DND-41 (cell line): ENCODE measurements at regions not wholly inside any gene's neighbourhood (a gene's known extent, or its start where the extent isn't known, plus 50 kb on each side); places are given as distances from the start of the nearest gene placed in this dataset.

Experiments
- EZH2 ChIP-seq: IDR thresholded peaks from 3 replicates; pipeline ENCODE4 v1.6.1; 2012; ENCODE audit warnings: borderline replicate concordance, low read depth, mild to moderate bottlenecking, moderate library complexity, low read length, inconsistent platforms; ENCODE audit not compliant: severe bottlenecking
- TF ChIP-seq, protein P1 (sequence below): IDR thresholded peaks from 2 replicates; pipeline ENCODE4 v1.5.1; 2012; ENCODE audit warnings: borderline replicate concordance, low read length, moderate library complexity, mild to moderate bottlenecking; ENCODE audit not compliant: poor library complexity, severe bottlenecking; ENCODE audit errors: extremely low read depth

DNA sequence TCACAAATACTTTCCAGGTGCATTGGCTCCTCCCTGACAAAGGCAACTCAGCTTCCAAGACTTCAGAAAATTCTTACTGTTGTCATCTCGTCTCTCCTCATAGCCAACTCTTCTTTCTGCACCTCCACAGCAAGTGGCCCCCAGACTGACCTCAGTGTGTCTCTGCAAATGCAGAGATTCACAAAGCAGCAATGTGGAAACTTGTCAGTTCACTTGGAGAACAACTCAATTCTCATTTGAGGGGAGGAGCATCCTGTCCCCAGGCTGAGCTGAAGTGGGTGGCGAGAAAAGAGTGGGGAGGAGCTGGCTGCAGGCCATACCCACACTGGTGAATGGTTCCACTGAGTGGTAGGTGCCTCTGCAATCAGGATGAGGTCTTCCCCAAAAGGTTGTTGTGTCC, 248.7 kb upstream of the IL12A start:
- TF ChIP-seq, protein P1, sequence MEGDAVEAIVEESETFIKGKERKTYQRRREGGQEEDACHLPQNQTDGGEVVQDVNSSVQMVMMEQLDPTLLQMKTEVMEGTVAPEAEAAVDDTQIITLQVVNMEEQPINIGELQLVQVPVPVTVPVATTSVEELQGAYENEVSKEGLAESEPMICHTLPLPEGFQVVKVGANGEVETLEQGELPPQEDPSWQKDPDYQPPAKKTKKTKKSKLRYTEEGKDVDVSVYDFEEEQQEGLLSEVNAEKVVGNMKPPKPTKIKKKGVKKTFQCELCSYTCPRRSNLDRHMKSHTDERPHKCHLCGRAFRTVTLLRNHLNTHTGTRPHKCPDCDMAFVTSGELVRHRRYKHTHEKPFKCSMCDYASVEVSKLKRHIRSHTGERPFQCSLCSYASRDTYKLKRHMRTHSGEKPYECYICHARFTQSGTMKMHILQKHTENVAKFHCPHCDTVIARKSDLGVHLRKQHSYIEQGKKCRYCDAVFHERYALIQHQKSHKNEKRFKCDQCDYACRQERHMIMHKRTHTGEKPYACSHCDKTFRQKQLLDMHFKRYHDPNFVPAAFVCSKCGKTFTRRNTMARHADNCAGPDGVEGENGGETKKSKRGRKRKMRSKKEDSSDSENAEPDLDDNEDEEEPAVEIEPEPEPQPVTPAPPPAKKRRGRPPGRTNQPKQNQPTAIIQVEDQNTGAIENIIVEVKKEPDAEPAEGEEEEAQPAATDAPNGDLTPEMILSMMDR, result no peak
- no peak for TF ChIP-seq EZH2
